Thyroid gland (tissue), 4 donors: ENCODE measurements at regions not wholly inside any gene's neighbourhood (a gene's known extent, or its start where the extent isn't known, plus 50 kb on each side); places are given as distances from the start of the nearest gene placed in this dataset.

Experiments used
- DNase-seq, 2 donors: peaks; one replicate each; pipeline ENCODE4 v3.0.0-alpha.2; 2019
- H3K27ac ChIP-seq, 3 donors: fragments of 200-600 bp; sonication (generic); 1 replicate in 2 of 3; 2 replicates in 1 of 3; pipeline ENCODE4 v1.5.1; 2016 to 2019; ENCODE audit warnings: mild to moderate bottlenecking in 1 of 3, moderate library complexity in 1 of 3
- H3K27me3 ChIP-seq: fragments of 200-600 bp; sonication (generic); one replicate; pipeline ENCODE4 v1.5.1; 2019
- H3K36me3 ChIP-seq, 2 donors: fragments of 200-600 bp; sonication (generic); one replicate each; pipeline ENCODE4 v1.5.1; 2016 to 2019
- H3K4me1 ChIP-seq, 2 donors: fragments of 200-600 bp; sonication (generic); one replicate each; pipeline ENCODE4 v1.5.1; 2017 to 2019
- H3K4me3 ChIP-seq, 3 donors: fragments of 200-600 bp; sonication (generic); replicated peaks in 1 of 3; 1 replicate in 2 of 3; 2 replicates in 1 of 3; pipeline ENCODE4 v1.5.1; 2016; ENCODE audit warnings: mild to moderate bottlenecking in 1 of 3
- H3K9me3 ChIP-seq: fragments of 200-600 bp; sonication (generic); one replicate; pipeline ENCODE4 v1.5.1; 2017
- CTCF ChIP-seq, 6 experiments: fragments of 200-600 bp in 3 of 6; fragments of 450-650 bp in 3 of 6; sonication (generic) in 3 of 6; IDR thresholded peaks; one replicate each; pipeline ENCODE4 v1.5.1; 2016 to 2019; ENCODE audit warnings: antibody characterized with exemption in 6 of 6, mild to moderate bottlenecking in 2 of 6, inconsistent platforms in 1 of 6, moderate library complexity in 1 of 6
- POLR2A ChIP-seq, 2 donors: fragments of 450-650 bp; IDR thresholded peaks; one replicate each; pipeline ENCODE4 v1.6.1; 2017; ENCODE audit warnings: antibody characterized with exemption in 2 of 2, mild to moderate bottlenecking in 2 of 2, moderate library complexity in 1 of 2
- WGBS, 2 donors: methylation state at CpG; one replicate each; pipeline ENCODE4 v1.1.5; 2017; 5-methylcytosine and 5-hydroxymethylcytosine counted together
- intact Hi-C: fragments of 100-400 bp; cut with DNase I; formaldehyde crosslinking; loops from one replicate; pipeline ENCODE4 v1.15.1; 2023

- peak; percentile 21 to 30 for DNase-seq
- TF ChIP-seq POLR2A (IDR thresholded peaks at IDR 0.05) = no peak
- no peak for TF ChIP-seq CTCF (IDR thresholded peaks at IDR 0.05)
- WGBS, 2 donors = 53 to 55% methylated on average over 9 of the region's 9 CpGs
These were observed 83.6 kb upstream of the XCR1 start for GRCh38 chr3:46110701-46111493.

GRCh38 chr3:46107682-46108081, 80.4 kb upstream of the XCR1 start:
- H3K36me3 ChIP-seq = no peaks in the 10 kb centered on the region
- intact Hi-C loops = no loop called here
- no peak for DNase-seq
- no peak overlapping the region for H3K4me3 ChIP-seq
- H3K27ac ChIP-seq = no peak overlapping the region
- 77 to 80% methylated on average over 4 of the region's 4 CpGs for WGBS, 2 donors
- H3K27me3 ChIP-seq = no peaks in the 10 kb centered on the region
- no peak for TF ChIP-seq POLR2A (IDR thresholded peaks at IDR 0.05)
- no peak for TF ChIP-seq CTCF (IDR thresholded peaks at IDR 0.05)
- H3K4me1 ChIP-seq = peaks cover 0 to 8% of the 10 kb centered on the region in 2 donors
- no peaks in the 10 kb centered on the region for H3K9me3 ChIP-seq

More at GRCh38 chr3:46110701-46111493, 83.6 kb upstream of the XCR1 start:
- Histone ChIP-seq H3K4me1 (peaks cover 0 to 8% of the 10 kb centered on the region in 2 donors), H3K9me3 (no peaks in the 10 kb centered on the region), H3K4me3 (no peak overlapping the region), H3K36me3 (no peaks in the 10 kb centered on the region), H3K27ac (no peak overlapping the region), H3K27me3 (no peaks in the 10 kb centered on the region)
- intact Hi-C loops = no loop called here

- Histone ChIP-seq H3K9me3 (no peaks in the 10 kb centered on the region), H3K4me3 (no peak overlapping the region), H3K36me3 (no peaks in the 10 kb centered on the region), H3K27me3 (no peaks in the 10 kb centered on the region), H3K27ac (no peak overlapping the region), H3K4me1 (no peaks in the 10 kb centered on the region)
- 83% methylated on average over 4 of the region's 4 CpGs for WGBS, 2 donors
- TF ChIP-seq CTCF (IDR thresholded peaks at IDR 0.05) (no peak), POLR2A (IDR thresholded peaks at IDR 0.05) (no peak)
- intact Hi-C loops = no loop called here
- no peak for DNase-seq
These were observed 78.1 kb upstream of the XCR1 start for GRCh38 chr3:46105306-46105919.

GRCh38 chr3:46104706-46105105, 77.4 kb upstream of the XCR1 start:
- Histone ChIP-seq H3K9me3 (no peaks in the 10 kb centered on the region), H3K4me1 (no peaks in the 10 kb centered on the region), H3K36me3 (no peaks in the 10 kb centered on the region), H3K27me3 (no peaks in the 10 kb centered on the region), H3K27ac (no peak overlapping the region), H3K4me3 (no peak overlapping the region)
- intact Hi-C loops = no loop called here
- TF ChIP-seq POLR2A (IDR thresholded peaks at IDR 0.05) (no peak), CTCF (IDR thresholded peaks at IDR 0.05) (no peak)
- no peak for DNase-seq
- 71 to 85% methylated on average over 1 of the region's 1 CpG for WGBS, 2 donors

- Histone ChIP-seq H3K4me1 (no peaks in the 10 kb centered on the region), H3K27me3 (no peaks in the 10 kb centered on the region), H3K9me3 (no peaks in the 10 kb centered on the region), H3K27ac (no peak overlapping the region), H3K36me3 (no peaks in the 10 kb centered on the region), H3K4me3 (no peak overlapping the region)
- intact Hi-C loops = no loop called here
- DNase-seq = no peak
- TF ChIP-seq POLR2A (IDR thresholded peaks at IDR 0.05) (no peak), CTCF (IDR thresholded peaks at IDR 0.05) (no peak)
These were observed 75.5 kb upstream of the XCR1 start for GRCh38 chr3:46102780-46103130.
